Activated naive CD4-positive, alpha-beta T cell treated with anti-CD3 and anti-CD28 coated beads for 36 hours (primary cell): ENCODE measurements at regions not wholly inside any gene's neighbourhood (a gene's known extent, or its start where the extent isn't known, plus 50 kb on each side); places are given as distances from the start of the nearest gene placed in this dataset.
"Not testable (repeated sequence)": the region's sequence is repeated elsewhere in the genome, so short reads cannot be mapped to it uniquely, and the experiment has no call there.

Experiments
- CTCF ChIA-PET: fragments of 350-600 bp; sonication (Branson Sonifier 250); formaldehyde crosslinking; loops from one replicate; lab custom pipeline; 2021; ENCODE audit warnings: antibody characterized with exemption; lab: Charles Lee
- DNase-seq: peaks from one replicate; pipeline ENCODE4 v3.0.0-alpha.2; 2020
- H3K27ac Mint-ChIP-seq: one replicate; pipeline ENCODE4 v1.8.0; 2021; ENCODE audit warnings: mild to moderate bottlenecking, mixed read lengths
- H3K27me3 Mint-ChIP-seq: one replicate; pipeline ENCODE4 v1.8.0; 2021; ENCODE audit warnings: low read depth, mixed read lengths
- H3K36me3 Mint-ChIP-seq: one replicate; pipeline ENCODE4 v1.8.0; 2021; ENCODE audit warnings: low read depth, mixed read lengths
- H3K4me1 Mint-ChIP-seq: one replicate; pipeline ENCODE4 v1.8.0; 2021; ENCODE audit warnings: low read depth, mixed read lengths
- H3K4me3 Mint-ChIP-seq: one replicate; pipeline ENCODE4 v1.8.0; 2021; ENCODE audit warnings: mild to moderate bottlenecking, moderate library complexity, mixed read lengths
- H3K9me3 Mint-ChIP-seq: one replicate; pipeline ENCODE4 v1.8.0; 2021; ENCODE audit warnings: mixed read lengths
- intact Hi-C: fragments of 100-400 bp; cut with micrococcal nuclease; formaldehyde crosslinking; loops from one replicate; pipeline ENCODE4 v1.15.1; 2023

GRCh38 chr1:229018674-229019295 is 252.1 kb upstream of the RAB4A start:
- H3K27ac Mint-ChIP-seq, result no peak overlapping the region
- H3K4me3 Mint-ChIP-seq, result no peak overlapping the region
- no peaks in the 10 kb centered on the region for H3K36me3 Mint-ChIP-seq
- no peak for DNase-seq
- H3K4me1 Mint-ChIP-seq, result no peaks in the 10 kb centered on the region
- H3K9me3 Mint-ChIP-seq, result no peaks in the 10 kb centered on the region
- CTCF ChIA-PET, result interaction anchor here (1.4 kb wide), 1 partner anchor 137 kb away, joined by 4 read pairs; no protein-coding TSS in a partner anchor
- intact Hi-C loops, result no loop called here
- no peaks in the 10 kb centered on the region for H3K27me3 Mint-ChIP-seq

- Mint-ChIP-seq H3K27me3 (no peaks in the 10 kb centered on the region), H3K4me3 (no peak overlapping the region), H3K36me3 (no peaks in the 10 kb centered on the region), H3K9me3 (no peaks in the 10 kb centered on the region), H3K4me1 (no peaks in the 10 kb centered on the region), H3K27ac (no peak overlapping the region)
- DNase-seq, result no peak
- CTCF ChIA-PET, result interaction anchor here (0.5 kb wide), 1 partner anchor 258 kb away, joined by 3 read pairs; no protein-coding TSS in a partner anchor
- intact Hi-C loops, result no loop called here
These were observed 251.1 kb upstream of the RAB4A start for GRCh38 chr1:229019663-229020271.

GRCh38 chr1:229021034-229021433 is 249.9 kb upstream of the RAB4A start:
- H3K9me3 Mint-ChIP-seq, DNase-seq, H3K27me3 Mint-ChIP-seq, CTCF ChIA-PET, intact Hi-C loops, H3K27ac Mint-ChIP-seq, H3K4me1 Mint-ChIP-seq, H3K4me3 Mint-ChIP-seq, H3K36me3 Mint-ChIP-seq: not testable (repeated sequence)

GRCh38 chr1:229022595-229023333 is 248.1 kb upstream of the RAB4A start:
- intact Hi-C loops, result no loop called here
- H3K9me3 Mint-ChIP-seq, result no peaks in the 10 kb centered on the region

GRCh38 chr1:229023651-229024300 is 247.1 kb upstream of the RAB4A start:
- Mint-ChIP-seq H3K9me3 (no peaks in the 10 kb centered on the region), H3K4me3 (no peak overlapping the region), H3K27me3 (no peaks in the 10 kb centered on the region), H3K4me1 (peaks cover 11% of the 10 kb centered on the region), H3K27ac (no peak overlapping the region), H3K36me3 (no peaks in the 10 kb centered on the region)
- CTCF ChIA-PET, result no interaction called here
- no peak for DNase-seq
- intact Hi-C loops, result no loop called here

More at GRCh38 chr1:229022595-229023333, 248.1 kb upstream of the RAB4A start:
- CTCF ChIA-PET, result no interaction called here
- Mint-ChIP-seq H3K27ac (no peak overlapping the region), H3K4me1 (peaks cover 10% of the 10 kb centered on the region), H3K4me3 (no peak overlapping the region), H3K27me3 (no peaks in the 10 kb centered on the region), H3K36me3 (no peaks in the 10 kb centered on the region)
- DNase-seq, result no peak

- Mint-ChIP-seq H3K9me3 (no peaks in the 10 kb centered on the region), H3K36me3 (no peaks in the 10 kb centered on the region), H3K4me1 (peaks cover 11% of the 10 kb centered on the region), H3K27ac (no peak overlapping the region), H3K4me3 (no peak overlapping the region), H3K27me3 (no peaks in the 10 kb centered on the region)
- CTCF ChIA-PET, result no interaction called here
- peak; percentile 44 for DNase-seq
- intact Hi-C loops, result no loop called here
These were observed 246.3 kb upstream of the RAB4A start for GRCh38 chr1:229024528-229025130.

GRCh38 chr1:229025576-229025975 is 245.3 kb upstream of the RAB4A start:
- Mint-ChIP-seq H3K4me1 (peaks cover 11% of the 10 kb centered on the region), H3K36me3 (no peaks in the 10 kb centered on the region), H3K27me3 (no peaks in the 10 kb centered on the region), H3K27ac (no peak overlapping the region), H3K9me3 (no peaks in the 10 kb centered on the region), H3K4me3 (no peak overlapping the region)
- intact Hi-C loops, result no loop called here
- no peak for DNase-seq
- CTCF ChIA-PET, result interaction anchor here (0.6 kb wide), 1 partner anchor 57 kb away, joined by 4 read pairs; no protein-coding TSS in a partner anchor

- Mint-ChIP-seq H3K27ac (peak overlapping the region; percentile 54), H3K9me3 (no peaks in the 10 kb centered on the region), H3K4me3 (peak overlapping the region; percentile 62), H3K4me1 (peaks cover 11% of the 10 kb centered on the region), H3K27me3 (no peaks in the 10 kb centered on the region), H3K36me3 (no peaks in the 10 kb centered on the region)
- intact Hi-C loops, result loop anchor here (1.0 kb wide), 1 partner anchor 200 kb away; no protein-coding TSS in a partner anchor
- DNase-seq, result no peak
- CTCF ChIA-PET, result no interaction called here
These were observed 243.8 kb upstream of the RAB4A start for GRCh38 chr1:229027158-229027557.

GRCh38 chr1:229027622-229028182 is 243.2 kb upstream of the RAB4A start:
- Mint-ChIP-seq H3K36me3 (no peaks in the 10 kb centered on the region), H3K27me3 (no peaks in the 10 kb centered on the region), H3K4me1 (peaks cover 11% of the 10 kb centered on the region), H3K4me3 (peak overlapping the region; percentile 62), H3K27ac (peak overlapping the region; percentile 54), H3K9me3 (no peaks in the 10 kb centered on the region)
- CTCF ChIA-PET, result interaction anchor here (0.9 kb wide), 1 partner anchor 227 kb away, joined by 4 read pairs; no protein-coding TSS in a partner anchor
- intact Hi-C loops, result loop anchor here (1.0 kb wide), 1 partner anchor 200 kb away; no protein-coding TSS in a partner anchor
- DNase-seq, result peak; percentile 62

GRCh38 chr1:229028544-229028943 is 242.4 kb upstream of the RAB4A start:
- Mint-ChIP-seq H3K4me3 (no peak overlapping the region), H3K27me3 (no peaks in the 10 kb centered on the region), H3K27ac (no peak overlapping the region), H3K36me3 (no peaks in the 10 kb centered on the region), H3K9me3 (no peaks in the 10 kb centered on the region), H3K4me1 (peaks cover 11% of the 10 kb centered on the region)
- intact Hi-C loops, result no loop called here
- no peak for DNase-seq
- CTCF ChIA-PET, result interaction anchor here (1.2 kb wide), 1 partner anchor 46 kb away, joined by 3 read pairs; no protein-coding TSS in a partner anchor

GRCh38 chr1:229028987-229029878 is 241.7 kb upstream of the RAB4A start:
- no peaks in the 10 kb centered on the region for H3K36me3 Mint-ChIP-seq
- no peak overlapping the region for H3K27ac Mint-ChIP-seq
- intact Hi-C loops, result no loop called here
- no peak for DNase-seq
- peaks cover 11% of the 10 kb centered on the region for H3K4me1 Mint-ChIP-seq
- no peaks in the 10 kb centered on the region for H3K9me3 Mint-ChIP-seq
- no peaks in the 10 kb centered on the region for H3K27me3 Mint-ChIP-seq
- H3K4me3 Mint-ChIP-seq, result no peak overlapping the region
- CTCF ChIA-PET, result interaction anchor here (0.9 to 1.2 kb wide), 2 partner anchors 22 to 45 kb away, joined by 3 read pairs; no protein-coding TSS in a partner anchor
